PC-9 (cell line): ENCODE measurements at regions not wholly inside any gene's neighbourhood (a gene's known extent, or its start where the extent isn't known, plus 50 kb on each side); places are given as distances from the start of the nearest gene placed in this dataset.

Experiments
- EZH2 ChIP-seq: fragments of 200-600 bp; sonication (generic); IDR thresholded peaks from 2 replicates; pipeline ENCODE4 v1.8.0; 2017; ENCODE audit warnings: antibody characterized with exemption, low read depth
- TF ChIP-seq, protein P1 (sequence below): fragments of 200-600 bp; sonication (generic); conservative IDR thresholded peaks from 2 replicates; pipeline ENCODE4 v1.6.1; 2017; ENCODE audit warnings: mixed run types, antibody characterized with exemption, mild to moderate bottlenecking, moderate library complexity

DNA sequence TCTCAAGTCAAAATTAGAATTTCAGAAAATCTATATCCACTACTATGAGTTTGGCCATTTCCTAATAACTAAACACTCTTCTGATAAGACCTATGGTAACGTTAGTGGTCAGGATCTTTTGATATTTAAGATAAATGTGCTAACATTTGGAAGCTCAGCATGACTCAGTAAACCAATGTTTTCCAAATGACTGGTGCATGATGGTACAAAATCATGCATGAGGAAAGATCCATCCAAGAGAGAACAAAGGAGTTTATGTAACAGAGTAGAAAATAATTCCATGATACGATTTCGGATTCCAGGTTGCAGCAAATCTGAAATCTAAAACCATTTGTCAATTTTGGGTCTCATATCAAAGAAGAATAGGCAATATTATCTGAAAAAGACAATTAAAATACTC, 279.2 kb downstream of the NSG2 start:
- no peak for TF ChIP-seq EZH2
- TF ChIP-seq, protein P1, sequence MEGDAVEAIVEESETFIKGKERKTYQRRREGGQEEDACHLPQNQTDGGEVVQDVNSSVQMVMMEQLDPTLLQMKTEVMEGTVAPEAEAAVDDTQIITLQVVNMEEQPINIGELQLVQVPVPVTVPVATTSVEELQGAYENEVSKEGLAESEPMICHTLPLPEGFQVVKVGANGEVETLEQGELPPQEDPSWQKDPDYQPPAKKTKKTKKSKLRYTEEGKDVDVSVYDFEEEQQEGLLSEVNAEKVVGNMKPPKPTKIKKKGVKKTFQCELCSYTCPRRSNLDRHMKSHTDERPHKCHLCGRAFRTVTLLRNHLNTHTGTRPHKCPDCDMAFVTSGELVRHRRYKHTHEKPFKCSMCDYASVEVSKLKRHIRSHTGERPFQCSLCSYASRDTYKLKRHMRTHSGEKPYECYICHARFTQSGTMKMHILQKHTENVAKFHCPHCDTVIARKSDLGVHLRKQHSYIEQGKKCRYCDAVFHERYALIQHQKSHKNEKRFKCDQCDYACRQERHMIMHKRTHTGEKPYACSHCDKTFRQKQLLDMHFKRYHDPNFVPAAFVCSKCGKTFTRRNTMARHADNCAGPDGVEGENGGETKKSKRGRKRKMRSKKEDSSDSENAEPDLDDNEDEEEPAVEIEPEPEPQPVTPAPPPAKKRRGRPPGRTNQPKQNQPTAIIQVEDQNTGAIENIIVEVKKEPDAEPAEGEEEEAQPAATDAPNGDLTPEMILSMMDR = no peak
